Thoracic aorta (tissue), 2 donors: ENCODE measurements at regions not wholly inside any gene's neighbourhood (a gene's known extent, or its start where the extent isn't known, plus 50 kb on each side); places are given as distances from the start of the nearest gene placed in this dataset.

ENCODE experiments used
- ATAC-seq: fragments of 150-250 bp; one replicate; pipeline ENCODE4 v1.8.0; 2017; ENCODE audit warnings: low read depth; ENCODE audit not compliant: insufficient number of reproducible peaks, low FRiP score
- DNase-seq: peaks from one replicate; pipeline ENCODE4 v3.0.0-alpha.2; 2020; ENCODE audit warnings: low spot score
- H3K27ac ChIP-seq, 2 donors: fragments of 200-600 bp; sonication (generic); 1 replicate in 1 of 2; 2 replicates in 1 of 2; pipeline ENCODE4 v1.5.1; 2016; ENCODE audit warnings: mild to moderate bottlenecking in 2 of 2, moderate library complexity in 2 of 2
- H3K27me3 ChIP-seq: fragments of 200-600 bp; sonication (generic); replicated peaks from 2 replicates; pipeline ENCODE4 v1.6.0; 2016; ENCODE audit warnings: mild to moderate bottlenecking; ENCODE audit not compliant: insufficient read depth
- H3K36me3 ChIP-seq: fragments of 200-600 bp; sonication (generic); one replicate; pipeline ENCODE4 v1.5.1; 2016
- H3K4me1 ChIP-seq, 2 donors: fragments of 200-600 bp; sonication (generic); 1 replicate in 1 of 2; 2 replicates in 1 of 2; pipeline versions ENCODE4 v1.5.1 to v1.6.0; 2016; ENCODE audit warnings: low read depth in 2 of 2, mild to moderate bottlenecking in 1 of 2; ENCODE audit not compliant: control insufficient read depth in 1 of 2
- H3K4me3 ChIP-seq: fragments of 200-600 bp; sonication (generic); 2 replicates; pipeline ENCODE4 v1.5.1; 2016; ENCODE audit warnings: mild to moderate bottlenecking
- H3K9me3 ChIP-seq: fragments of 200-600 bp; sonication (generic); 2 replicates; pipeline ENCODE4 v1.5.1; 2016
- TF ChIP-seq, protein P1 (sequence below): fragments of 200-600 bp; sonication (generic); IDR thresholded peaks from one replicate; pipeline ENCODE4 v1.5.1; 2019; ENCODE audit warnings: antibody characterized with exemption

DNA sequence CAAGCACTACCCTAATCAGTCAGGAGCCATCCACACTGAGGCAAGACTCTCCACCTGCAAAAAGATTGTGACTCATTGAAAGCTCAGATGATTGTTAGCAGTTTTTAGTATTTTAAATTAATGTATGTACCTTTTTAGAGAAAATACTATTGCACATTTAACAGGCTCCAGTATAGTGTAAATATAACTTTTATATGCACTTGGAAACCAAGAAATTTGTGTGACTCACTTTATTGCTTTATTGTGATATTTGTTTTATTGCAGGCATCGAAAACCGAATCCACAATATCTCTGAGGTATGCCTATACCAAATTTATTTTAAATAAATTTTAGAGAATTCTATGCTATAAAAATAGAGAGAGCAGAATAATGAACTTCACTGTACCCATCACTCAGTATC, 122.0 kb downstream of the TEX36 start:
- H3K27ac ChIP-seq = no peak overlapping the region
- H3K27me3 ChIP-seq = no peaks in the 10 kb centered on the region
- DNase-seq = no peak
- H3K9me3 ChIP-seq = no peaks in the 10 kb centered on the region
- no peaks in the 10 kb centered on the region for H3K4me1 ChIP-seq
- TF ChIP-seq, protein P1, sequence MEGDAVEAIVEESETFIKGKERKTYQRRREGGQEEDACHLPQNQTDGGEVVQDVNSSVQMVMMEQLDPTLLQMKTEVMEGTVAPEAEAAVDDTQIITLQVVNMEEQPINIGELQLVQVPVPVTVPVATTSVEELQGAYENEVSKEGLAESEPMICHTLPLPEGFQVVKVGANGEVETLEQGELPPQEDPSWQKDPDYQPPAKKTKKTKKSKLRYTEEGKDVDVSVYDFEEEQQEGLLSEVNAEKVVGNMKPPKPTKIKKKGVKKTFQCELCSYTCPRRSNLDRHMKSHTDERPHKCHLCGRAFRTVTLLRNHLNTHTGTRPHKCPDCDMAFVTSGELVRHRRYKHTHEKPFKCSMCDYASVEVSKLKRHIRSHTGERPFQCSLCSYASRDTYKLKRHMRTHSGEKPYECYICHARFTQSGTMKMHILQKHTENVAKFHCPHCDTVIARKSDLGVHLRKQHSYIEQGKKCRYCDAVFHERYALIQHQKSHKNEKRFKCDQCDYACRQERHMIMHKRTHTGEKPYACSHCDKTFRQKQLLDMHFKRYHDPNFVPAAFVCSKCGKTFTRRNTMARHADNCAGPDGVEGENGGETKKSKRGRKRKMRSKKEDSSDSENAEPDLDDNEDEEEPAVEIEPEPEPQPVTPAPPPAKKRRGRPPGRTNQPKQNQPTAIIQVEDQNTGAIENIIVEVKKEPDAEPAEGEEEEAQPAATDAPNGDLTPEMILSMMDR = no peak
- H3K4me3 ChIP-seq = no peak overlapping the region
- no peaks in the 10 kb centered on the region for H3K36me3 ChIP-seq
- no peak for ATAC-seq

DNA sequence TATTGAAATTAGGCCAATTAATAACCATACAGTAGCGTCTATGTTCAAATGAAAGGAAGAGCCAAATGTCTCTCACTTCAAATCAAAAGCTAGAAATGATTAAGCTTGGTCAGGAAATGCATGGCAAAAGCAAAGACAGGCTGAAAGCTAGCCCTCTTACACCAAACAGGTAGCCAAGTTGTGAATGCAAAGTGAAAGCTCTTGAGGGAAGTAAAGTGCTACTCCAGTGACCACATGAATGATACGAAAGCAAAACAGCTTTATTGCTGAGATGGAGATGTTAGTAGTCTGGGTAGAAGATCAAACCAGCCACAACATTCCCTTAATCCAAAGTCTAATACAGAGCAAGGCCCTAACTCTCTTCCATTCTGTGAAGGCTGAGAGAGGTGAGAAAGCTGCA, 123.8 kb downstream of the TEX36 start:
- TF ChIP-seq, protein P1 = no peak
- ATAC-seq = no peak
- no peaks in the 10 kb centered on the region for H3K36me3 ChIP-seq

DNA sequence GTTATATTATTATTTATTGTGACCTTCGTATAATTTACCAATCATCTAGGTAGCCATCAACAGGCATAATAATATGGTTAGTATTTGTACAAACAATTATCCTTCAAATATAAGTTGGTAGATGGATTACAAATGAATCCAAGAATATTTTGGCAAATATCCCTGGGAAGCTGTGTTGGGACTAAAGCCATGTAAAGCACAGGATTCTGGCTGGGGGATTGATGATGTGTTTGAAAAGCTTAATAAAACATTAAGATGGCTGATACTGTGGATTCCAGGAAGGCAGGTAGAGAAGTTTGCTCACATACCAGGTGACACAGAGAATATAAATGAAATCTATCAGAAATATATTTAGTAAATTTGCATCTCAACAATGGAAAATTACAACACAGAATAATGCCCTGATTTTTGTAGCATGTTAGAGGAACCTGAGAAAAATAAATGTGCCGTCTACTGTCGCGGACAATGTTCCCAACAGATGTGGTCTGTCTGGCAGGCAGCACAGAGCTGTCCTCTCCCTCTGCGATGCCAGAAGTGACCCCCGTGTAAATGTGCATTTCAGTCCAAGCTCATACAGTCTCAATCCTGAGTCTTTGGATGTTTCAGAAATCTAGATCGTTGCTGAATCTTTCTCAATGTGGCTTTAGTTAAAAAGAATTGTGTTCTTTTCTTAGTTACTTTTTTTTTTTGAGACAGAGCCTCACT, 125.0 kb downstream of the TEX36 start:
- DNase-seq (no peak), ATAC-seq (no peak)
- Histone ChIP-seq H3K27ac (no peak overlapping the region), H3K4me3 (no peak overlapping the region), H3K36me3 (no peaks in the 10 kb centered on the region), H3K27me3 (no peaks in the 10 kb centered on the region), H3K9me3 (no peaks in the 10 kb centered on the region), H3K4me1 (no peaks in the 10 kb centered on the region)
- TF ChIP-seq, protein P1 = no peak

More for the DNA sequence above, 123.8 kb downstream of the TEX36 start:
- Histone ChIP-seq H3K27ac (no peak overlapping the region), H3K27me3 (no peaks in the 10 kb centered on the region), H3K9me3 (no peaks in the 10 kb centered on the region), H3K4me3 (no peak overlapping the region), H3K4me1 (no peaks in the 10 kb centered on the region)
- no peak for DNase-seq

DNA sequence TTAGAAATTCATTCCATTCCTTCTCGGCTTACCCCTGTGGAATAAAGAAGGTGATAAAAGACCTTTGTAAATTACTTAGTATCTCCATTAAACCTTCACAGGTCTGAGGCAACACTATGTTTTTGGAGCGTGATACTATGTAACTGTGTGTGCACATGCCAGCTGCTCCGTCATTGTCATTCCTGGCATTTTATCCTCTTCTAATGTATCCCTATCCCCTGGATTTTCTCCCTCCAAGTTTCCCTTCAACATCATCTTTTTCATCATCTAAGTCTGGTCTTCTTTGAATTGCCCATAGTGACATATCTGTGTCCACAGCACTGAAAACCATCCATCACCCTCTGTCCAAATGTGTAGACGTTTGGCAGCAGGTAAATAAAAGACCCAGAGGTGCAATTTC, 125.7 kb downstream of the TEX36 start:
- Histone ChIP-seq H3K4me3 (no peak overlapping the region), H3K4me1 (no peaks in the 10 kb centered on the region), H3K9me3 (no peaks in the 10 kb centered on the region), H3K27ac (no peak overlapping the region), H3K36me3 (no peaks in the 10 kb centered on the region), H3K27me3 (no peaks in the 10 kb centered on the region)
- ATAC-seq (no peak), DNase-seq (no peak)
- TF ChIP-seq, protein P1 = no peak

DNA sequence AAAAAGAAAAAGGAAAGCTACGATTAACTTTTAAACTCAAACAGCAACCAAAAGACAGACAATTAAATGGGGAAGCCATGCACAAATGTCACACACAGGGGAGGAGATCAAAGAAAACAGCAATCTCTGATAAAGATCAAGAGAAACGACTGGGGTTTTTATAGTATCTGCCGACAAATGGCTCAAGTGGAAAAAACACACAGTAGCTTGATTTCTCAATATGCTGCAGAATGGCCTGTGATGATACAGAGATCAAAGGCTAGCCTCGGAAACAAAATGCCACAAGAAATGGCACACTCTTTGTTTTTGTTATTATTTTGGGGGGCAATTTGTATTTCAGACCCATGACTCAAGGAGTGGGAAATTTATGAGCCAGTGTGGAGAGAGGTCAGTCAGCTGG, 126.1 kb downstream of the TEX36 start:
- Histone ChIP-seq H3K4me3 (no peak overlapping the region), H3K27ac (no peak overlapping the region), H3K27me3 (no peaks in the 10 kb centered on the region), H3K9me3 (no peaks in the 10 kb centered on the region), H3K36me3 (no peaks in the 10 kb centered on the region), H3K4me1 (no peaks in the 10 kb centered on the region)
- TF ChIP-seq, protein P1 = no peak
- DNase-seq = no peak
- no peak for ATAC-seq
